ENCODE measurements at regions not wholly inside any gene's neighbourhood (a gene's known extent, or its start where the extent isn't known, plus 50 kb on each side); places are given as distances from the start of the nearest gene placed in this dataset.

- TF ChIP-seq CTCF (IDR thresholded peaks at IDR 0.05) (no peak), POLR2A (IDR thresholded peaks at IDR 0.05) (no peak)
Measured at GRCh38 chr5:118165619-118166018, 822.7 kb downstream of the DTWD2 start.
